K562 (cell line): ENCODE measurements at regions not wholly inside any gene's neighbourhood (a gene's known extent, or its start where the extent isn't known, plus 50 kb on each side); places are given as distances from the start of the nearest gene placed in this dataset.

Experiments used
- ATAC-seq: fragments of 200-7000 bp; cut with Tn5 transposase; 3 replicates; pipeline ENCODE4 v1.9.1; 2020; ENCODE audit warnings: moderate library complexity
- BruUV-seq: library from RNA; stranded (reverse); fragments of 400-500 nt; replicated peaks from 2 replicates; lab custom pipeline; 2021; lab: Mats Ljungman, UMichigan
- CTCF ChIA-PET: fragments of 300-600 bp; formaldehyde crosslinking; extraction: SDS; loops from one replicate; lab custom pipeline; 2021; ENCODE audit warnings: low intra/inter-chr PET ratio; lab: Yijun Ruan, JAX
- POLR2A ChIA-PET: fragments of 300-600, 350-650 bp; sonication (Branson Sonifier 250); formaldehyde crosslinking; extraction: SDS; loops from one replicate; lab custom pipeline; 2021; ENCODE audit warnings: antibody characterized with exemption, inconsistent platforms; lab: Yijun Ruan, JAX
- DNase-seq, 4 experiments: peaks; one replicate each; pipeline versions ENCODE4 v3.0.0 to v3.0.0-alpha.2; 2011 to 2018; ENCODE audit warnings: low spot score in 3 of 4, mixed read lengths in 3 of 4; ENCODE audit errors: extremely low read depth in 1 of 4
- FAIRE-seq: peaks from 2 replicates; lab custom pipeline; 2011; peaks lifted over from hg19 to GRCh38; lab: Jason Lieb, UNC
- H2AFZ ChIP-seq: 2 replicates; pipeline ENCODE4 v1.6.0; 2011; ENCODE audit warnings: low read depth, low read length, control low read depth, inconsistent platforms
- H3K27ac ChIP-seq: fragments of 200-600 bp; 3 replicates; pipeline ENCODE4 v1.8.0; 2011; ENCODE audit warnings: low read depth, mild to moderate bottlenecking, control low read depth, inconsistent platforms, low read length, moderate library complexity, mixed read lengths; ENCODE audit errors: extremely low read depth
- H3K27me3 ChIP-seq, 2 experiments: fragments of 300-600 bp in 1 of 2; 2 replicates in 1 of 2; 3 replicates in 1 of 2; pipeline versions ENCODE4 v1.6.0 to v1.8.0; 2011; ENCODE audit warnings: inconsistent platforms in 2 of 2, low read length in 2 of 2, mild to moderate bottlenecking in 1 of 2, mixed read lengths in 1 of 2, moderate library complexity in 1 of 2; ENCODE audit not compliant: control insufficient read depth in 2 of 2, insufficient read depth in 2 of 2
- H3K36me3 ChIP-seq: fragments of 300-600 bp; 3 replicates; pipeline ENCODE4 v1.8.0; 2011; ENCODE audit warnings: mild to moderate bottlenecking, low read length, inconsistent platforms; ENCODE audit not compliant: control insufficient read depth, insufficient read depth
- H3K4me1 ChIP-seq, 2 experiments: fragments of 200-600 bp in 1 of 2; replicated peaks in 1 of 2; 2 replicates in 1 of 2; 3 replicates in 1 of 2; pipeline versions ENCODE4 v1.5.1 to v1.8.0; 2011; ENCODE audit warnings: inconsistent platforms in 2 of 2, low read length in 2 of 2, mild to moderate bottlenecking in 1 of 2, mixed read lengths in 1 of 2, moderate library complexity in 1 of 2; ENCODE audit not compliant: control insufficient read depth in 2 of 2, insufficient read depth in 2 of 2
- H3K4me2 ChIP-seq: 2 replicates; pipeline ENCODE4 v1.6.1; 2011; ENCODE audit warnings: low read length, control low read depth, inconsistent platforms, mixed read lengths; ENCODE audit not compliant: insufficient read depth
- H3K4me3 ChIP-seq: fragments of 200-600 bp; sonication (generic), shearing (Covaris generic); 2 replicates; pipeline ENCODE4 v1.5.1; 2016; ENCODE audit warnings: control low read depth, inconsistent platforms
- H3K79me2 ChIP-seq: fragments of 200-600 bp; 3 replicates; pipeline ENCODE4 v1.8.0; 2011; ENCODE audit warnings: low read length, inconsistent platforms; ENCODE audit not compliant: control insufficient read depth, insufficient read depth
- H3K9ac ChIP-seq, 2 experiments: 2 replicates each; pipeline versions ENCODE4 v1.6.0 to v1.6.1; 2011; ENCODE audit warnings: low read depth in 2 of 2, low read length in 2 of 2, control low read depth in 1 of 2, inconsistent platforms in 1 of 2, mild to moderate bottlenecking in 1 of 2, mixed read lengths in 1 of 2; ENCODE audit not compliant: insufficient read depth in 1 of 2
- H3K9me1 ChIP-seq: one replicate; pipeline ENCODE4 v1.6.0; 2011; ENCODE audit warnings: inconsistent platforms, mild to moderate bottlenecking, low read length, moderate library complexity; ENCODE audit not compliant: control insufficient read depth, insufficient read depth
- H3K9me3 ChIP-seq: replicated peaks from 2 replicates; pipeline ENCODE4 v1.5.1; 2011; ENCODE audit warnings: low read depth, low read length, inconsistent platforms; ENCODE audit not compliant: control insufficient read depth, insufficient read depth
- H4K20me1 ChIP-seq: replicated peaks from 2 replicates; pipeline ENCODE4 v1.6.1; 2011; ENCODE audit warnings: low read length, inconsistent platforms, mixed read lengths; ENCODE audit not compliant: control insufficient read depth, insufficient read depth
- ADNP ChIP-seq: fragments of 200-800 bp; sonication (Bioruptor generic); IDR thresholded peaks from 2 replicates; pipeline ENCODE4 v1.6.1; 2016; ENCODE audit warnings: missing genetic modification characterization, missing compliant biosample characterization
- CTCF ChIP-seq, 3 experiments: IDR thresholded peaks in 2 of 3; conservative IDR thresholded peaks in 1 of 3; 2 replicates each; pipeline ENCODE4 v1.5.1; 2011 to 2012; ENCODE audit warnings: low read length in 3 of 3, mild to moderate bottlenecking in 3 of 3, control low read depth in 2 of 3, improper control_type of control experiment in 1 of 3, inconsistent platforms in 1 of 3, low read depth in 1 of 3, mixed read lengths in 1 of 3, moderate library complexity in 1 of 3; ENCODE audit not compliant: insufficient read depth in 2 of 3
- HIVEP1 ChIP-seq: fragments of 250-450 bp; sonication (Bioruptor Pico); IDR thresholded peaks from 2 replicates; pipeline ENCODE4 v1.4.0; 2020; ENCODE audit warnings: mild to moderate bottlenecking
- HNRNPK ChIP-seq: fragments of 200-400 bp; formaldehyde crosslinking; IDR thresholded peaks from one replicate; pipeline ENCODE4 v1.6.1; 2018; ENCODE audit warnings: mild to moderate bottlenecking, low read depth, low read length; ENCODE audit not compliant: poor library complexity, severe bottlenecking
- NR1H2 ChIP-seq: sonication (generic); formaldehyde crosslinking; IDR thresholded peaks from 2 replicates; pipeline ENCODE4 v1.4.0; 2020; ENCODE audit warnings: mild to moderate bottlenecking, missing genetic modification reagents
- POLR3G ChIP-seq: IDR thresholded peaks from 2 replicates; pipeline ENCODE4 v1.6.1; 2011; ENCODE audit not compliant: insufficient read length, insufficient replicate concordance; ENCODE audit errors: extremely low read depth
- RBM34 ChIP-seq: fragments of 200-400 bp; formaldehyde crosslinking; IDR thresholded peaks from 2 replicates; pipeline ENCODE4 v1.6.1; 2018; ENCODE audit warnings: low read length, borderline replicate concordance; ENCODE audit not compliant: insufficient read depth
- RFX5 ChIP-seq: IDR thresholded peaks from 2 replicates; pipeline ENCODE4 v1.6.1; 2011; ENCODE audit warnings: low read depth, mild to moderate bottlenecking, improper control_type of control experiment, low read length
- RFX7 ChIP-seq: fragments of 250-450 bp; sonication (Bioruptor Pico); IDR thresholded peaks from 2 replicates; pipeline ENCODE4 v1.5.1; 2021; ENCODE audit warnings: mild to moderate bottlenecking
- TEAD4 ChIP-seq, 2 experiments: sonication (generic) in 1 of 2; formaldehyde crosslinking in 1 of 2; IDR thresholded peaks; 2 replicates each; pipeline versions ENCODE4 v1.6.1 to v1.8.0; 2012 to 2022; ENCODE audit warnings: borderline replicate concordance in 1 of 2, inconsistent platforms in 1 of 2, low read length in 1 of 2, mild to moderate bottlenecking in 1 of 2, missing genetic modification reagents in 1 of 2
- ZFP30 ChIP-seq: fragments of 250-450 bp; sonication (Bioruptor Pico); IDR thresholded peaks from 2 replicates; pipeline ENCODE4 v1.8.0; 2022; ENCODE audit warnings: moderate library complexity, mild to moderate bottlenecking, inconsistent platforms, borderline replicate concordance
- ZNF316 ChIP-seq: fragments of 450-650 bp; IDR thresholded peaks from 2 replicates; pipeline ENCODE4 v1.6.1; 2016
- ZNF780A ChIP-seq: fragments of 250-450 bp; sonication (Bioruptor Pico); IDR thresholded peaks from 2 replicates; pipeline ENCODE4 v1.5.0; 2021; ENCODE audit warnings: mild to moderate bottlenecking
- WGBS: fragments of 100-300 bp; shearing (Covaris generic); methylation state at CpG from one replicate; pipeline ENCODE4 v1.1.6; 2016; ENCODE audit warnings: low coverage, mixed read lengths; ENCODE audit not compliant: insufficient coverage; ENCODE audit errors: missing lambda C conversion rate; 5-methylcytosine and 5-hydroxymethylcytosine counted together
- in situ Hi-C: fragments of 300-500 bp; cut with MboI; formaldehyde crosslinking; loops from 4 replicates; pipeline ENCODE4 v1.15.0; 2018; ENCODE audit warnings: inconsistent platforms, mixed read lengths
- intact Hi-C: fragments of 100-400 bp; cut with micrococcal nuclease; formaldehyde crosslinking; loops from 2 replicates; pipeline ENCODE4 v1.14.2; 2022
- TF ChIP-seq, protein P1 (sequence below): fragments of 250-450 bp; sonication (Bioruptor Pico); IDR thresholded peaks from 2 replicates; pipeline ENCODE4 v1.4.0; 2020

DNA sequence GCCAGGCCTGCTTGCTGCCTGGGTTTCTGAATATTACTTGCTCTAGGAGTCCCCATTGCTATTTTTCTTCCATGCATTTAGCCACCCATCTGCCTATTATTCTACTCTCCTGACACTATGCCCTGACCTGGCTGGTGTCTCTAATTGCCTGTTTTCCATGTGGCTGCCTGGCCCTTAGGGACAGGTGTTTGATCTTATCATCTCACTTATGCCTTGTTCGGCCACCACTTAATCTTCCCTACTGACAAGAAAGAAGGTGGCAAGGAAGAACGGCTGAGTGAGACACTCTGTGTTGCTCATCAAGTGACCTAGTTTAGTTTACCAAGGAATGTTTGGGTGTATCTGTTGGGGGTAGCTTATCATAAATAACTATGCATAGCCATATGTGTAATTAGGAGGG lies 50.4 kb upstream of the RAPH1 start:
- no peak overlapping the region for H2AFZ ChIP-seq
- no peaks in the 10 kb centered on the region for H3K36me3 ChIP-seq
- ChIA-PET POLR2A (no interaction called here), CTCF (no interaction called here)
- intact Hi-C loops (no loop called here), in situ Hi-C loops (no loop called here)
- H3K9ac ChIP-seq, result no peak overlapping the region
- FAIRE-seq, result no peak
- no peak for ATAC-seq
- BruUV-seq, result no TSS peak
- no peak for DNase-seq
- no peaks in the 10 kb centered on the region for H3K9me3 ChIP-seq
- peaks cover 2 to 20% of the 10 kb centered on the region in 2 experiments; a peak in 3 of 5 replicates for H3K27me3 ChIP-seq
- TF ChIP-seq ZNF316, result no peak
- TF ChIP-seq ZFP30, result no peak
- TF ChIP-seq, protein P1, sequence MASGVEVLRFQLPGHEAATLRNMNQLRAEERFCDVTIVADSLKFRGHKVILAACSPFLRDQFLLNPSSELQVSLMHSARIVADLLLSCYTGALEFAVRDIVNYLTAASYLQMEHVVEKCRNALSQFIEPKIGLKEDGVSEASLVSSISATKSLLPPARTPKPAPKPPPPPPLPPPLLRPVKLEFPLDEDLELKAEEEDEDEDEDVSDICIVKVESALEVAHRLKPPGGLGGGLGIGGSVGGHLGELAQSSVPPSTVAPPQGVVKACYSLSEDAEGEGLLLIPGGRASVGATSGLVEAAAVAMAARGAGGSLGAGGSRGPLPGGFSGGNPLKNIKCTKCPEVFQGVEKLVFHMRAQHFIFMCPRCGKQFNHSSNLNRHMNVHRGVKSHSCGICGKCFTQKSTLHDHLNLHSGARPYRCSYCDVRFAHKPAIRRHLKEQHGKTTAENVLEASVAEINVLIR, result no peak
- no peak for TF ChIP-seq NR1H2 (CRISPR knock-in tag)
- TF ChIP-seq HNRNPK, result no peak
- TF ChIP-seq POLR3G, result no peak
- H4K20me1 ChIP-seq, result no peaks in the 10 kb centered on the region
- no peaks in the 10 kb centered on the region for H3K79me2 ChIP-seq
- no peaks in the 10 kb centered on the region for H3K9me1 ChIP-seq
- H3K4me1 ChIP-seq, result no peaks in the 10 kb centered on the region
- 10% methylated on average over 2 of the region's 2 CpGs for WGBS
- H3K4me2 ChIP-seq, result no peak overlapping the region
- no peak overlapping the region for H3K27ac ChIP-seq
- no peak overlapping the region for H3K4me3 ChIP-seq

- no peaks in the 10 kb centered on the region for H3K36me3 ChIP-seq
- 0% methylated on average over 6 of the region's 6 CpGs for WGBS
- DNase-seq (no peak), FAIRE-seq (no peak), ATAC-seq (no peak)
- no peak overlapping the region for H3K27ac ChIP-seq
- H2AFZ ChIP-seq, result no peak overlapping the region
- no peak overlapping the region for H3K4me2 ChIP-seq
- ChIA-PET POLR2A (no interaction called here), CTCF (no interaction called here)
- peaks cover 2 to 16% of the 10 kb centered on the region in 2 experiments; a peak in 3 of 5 replicates for H3K27me3 ChIP-seq
- no peaks in the 10 kb centered on the region for H3K79me2 ChIP-seq
- no peak overlapping the region for H3K9ac ChIP-seq
- intact Hi-C loops, result no loop called here
- no peaks in the 10 kb centered on the region for H3K9me3 ChIP-seq
- no peaks in the 10 kb centered on the region for H3K9me1 ChIP-seq
- no peaks in the 10 kb centered on the region for H4K20me1 ChIP-seq
- no TSS peak for BruUV-seq
- no peak overlapping the region for H3K4me3 ChIP-seq
- in situ Hi-C loops, result no loop called here
- no peaks in the 10 kb centered on the region for H3K4me1 ChIP-seq
- TF ChIP-seq RFX5 (no peak), HIVEP1 (CRISPR knock-in tag) (no peak), RFX7 (CRISPR knock-in tag) (no peak), RBM34 (no peak), ZNF780A (CRISPR knock-in tag) (no peak), TEAD4 (IDR thresholded peaks at IDR 0.05; ENCODE audit: low read length) (no peak), TEAD4 (CRISPR knock-in tag; IDR thresholded peaks at IDR 0.05; ENCODE audit: borderline replicate concordance) (no peak), CTCF (IDR thresholded peaks at IDR 0.05 in 2 of 3, conservative IDR thresholded peaks at IDR 0.05 in 1 of 3; ENCODE audit: insufficient read depth in 2 of 3, low read depth in 1 of 3, low read length in 3 of 3) (no peak), ADNP (tag) (no peak)
Measured at GRCh38 chr2:203586206-203586605, 51.1 kb upstream of the RAPH1 start.
